HPDE6-E6E7 (cell line): ENCODE measurements at regions not wholly inside any gene's neighbourhood (a gene's known extent, or its start where the extent isn't known, plus 50 kb on each side); places are given as distances from the start of the nearest gene placed in this dataset.
A peak's percentile ranks its signal among the peaks of the same experiment; 100 is the strongest.
"Not testable (repeated sequence)": the region's sequence is repeated elsewhere in the genome, so short reads cannot be mapped to it uniquely, and the experiment has no call there.

Experiments used
- DNase-seq: peaks from one replicate; pipeline ENCODE4 v3.0.0; 2011; ENCODE audit warnings: missing footprints; ENCODE audit errors: extremely low spot score

DNA sequence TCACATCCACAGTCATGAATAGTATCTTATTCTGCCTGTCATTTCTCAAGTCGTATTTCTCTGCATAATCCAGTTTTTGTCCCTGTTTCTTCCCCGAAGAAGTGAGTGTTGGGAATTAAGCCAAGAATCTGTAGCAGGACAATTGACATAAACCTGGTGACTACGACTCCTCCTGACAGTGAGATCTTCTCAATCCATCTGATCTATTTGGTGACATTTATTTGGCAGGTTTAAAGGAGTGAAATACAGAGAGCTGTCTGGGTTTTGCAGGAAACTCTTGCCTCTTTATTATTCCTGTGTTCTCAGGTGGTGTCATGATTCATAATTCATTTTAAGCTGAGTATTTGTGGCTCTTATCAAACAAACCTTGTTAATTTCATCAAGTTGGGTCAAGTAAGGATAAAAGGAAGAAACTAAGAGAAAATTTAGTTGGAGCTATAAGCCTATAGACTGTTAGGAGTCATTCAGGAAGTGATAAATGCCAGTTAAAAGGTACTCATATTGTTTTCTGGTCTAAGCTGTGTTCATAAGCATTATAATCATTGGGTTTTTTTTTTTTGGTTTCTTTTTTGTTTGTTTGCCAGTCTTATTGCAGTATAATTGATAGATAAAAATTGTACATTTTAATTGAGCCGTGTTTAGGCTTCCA lies 95.9 kb upstream of the PCSK1 start:
- no peak for DNase-seq

DNA sequence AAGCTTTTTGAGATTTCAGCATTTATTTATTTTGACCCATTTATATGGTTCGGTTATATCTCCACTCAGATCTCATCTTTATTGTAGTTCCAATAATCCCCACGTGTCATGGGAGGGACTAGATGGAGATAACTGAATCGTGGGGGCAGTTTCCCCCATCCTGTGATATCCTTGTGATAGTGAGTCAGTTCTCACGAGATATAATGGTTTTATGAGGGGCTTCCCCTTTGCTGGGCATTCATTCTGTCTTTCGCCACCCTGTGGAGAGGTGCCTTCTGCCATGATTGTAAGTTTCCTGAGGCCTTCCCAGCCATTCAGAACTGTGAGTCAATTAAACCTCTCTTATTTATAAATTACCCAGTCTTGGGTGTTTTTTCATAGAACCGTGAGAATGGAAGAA lies 96.5 kb upstream of the PCSK1 start:
- DNase-seq, result no peak

DNA sequence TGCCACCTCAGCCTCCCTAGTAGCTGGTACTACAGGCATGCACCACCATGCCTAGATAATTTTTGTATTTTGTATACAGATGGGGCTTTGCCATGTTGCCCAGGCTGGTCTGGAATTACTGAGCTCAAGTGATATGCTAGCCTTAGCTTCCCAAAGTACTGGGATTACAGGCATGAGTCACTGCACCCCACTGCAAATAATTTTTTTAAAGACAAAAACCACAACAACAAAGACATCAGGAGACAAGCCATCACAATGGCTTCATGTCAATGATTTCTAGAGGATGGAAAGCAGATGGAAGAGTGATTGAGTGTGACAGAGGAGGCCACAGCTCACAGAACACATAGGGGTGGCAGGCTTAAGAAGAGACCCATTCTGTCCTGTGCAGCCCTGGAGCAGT lies 97.9 kb upstream of the PCSK1 start:
- no peak for DNase-seq

DNA sequence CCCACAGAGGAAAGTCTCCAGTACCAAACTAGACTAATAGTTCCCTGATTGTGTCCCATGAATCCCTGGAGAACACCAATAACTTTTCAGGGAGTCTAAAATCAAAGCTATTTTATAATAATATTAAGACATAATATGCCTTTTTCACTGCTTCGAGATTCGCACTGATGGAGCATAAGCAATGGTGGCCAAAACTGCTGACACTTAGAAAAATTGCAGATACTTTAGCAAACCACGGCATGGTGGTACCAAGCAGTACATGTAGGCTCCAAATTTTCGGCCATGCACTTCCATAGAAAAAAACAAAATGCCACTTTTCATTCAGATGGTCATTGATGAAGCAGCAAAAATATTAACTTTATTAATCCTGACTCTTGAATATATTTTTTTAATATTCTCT lies 100.3 kb upstream of the PCSK1 start:
- DNase-seq, result no peak

DNA sequence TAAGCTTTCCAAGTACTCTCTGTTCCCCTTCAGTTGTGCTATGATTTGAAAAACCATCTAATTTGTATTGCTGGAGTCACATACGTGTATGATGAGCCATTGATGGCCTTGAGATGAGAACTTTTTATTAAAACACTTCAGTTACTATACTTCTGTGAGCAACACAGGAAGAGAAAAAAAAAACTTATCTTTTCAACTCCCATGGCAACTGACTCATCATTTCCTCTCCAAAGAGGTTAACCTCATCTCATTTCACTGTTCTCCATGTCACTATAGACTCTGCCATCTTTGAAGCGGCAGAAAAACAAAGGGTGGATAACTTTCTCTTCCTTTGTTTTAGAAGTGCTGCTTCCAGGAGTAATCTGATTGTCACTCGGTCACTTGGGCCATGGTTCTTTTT lies 104.3 kb upstream of the PCSK1 start:
- peak; percentile 22 for DNase-seq

DNA sequence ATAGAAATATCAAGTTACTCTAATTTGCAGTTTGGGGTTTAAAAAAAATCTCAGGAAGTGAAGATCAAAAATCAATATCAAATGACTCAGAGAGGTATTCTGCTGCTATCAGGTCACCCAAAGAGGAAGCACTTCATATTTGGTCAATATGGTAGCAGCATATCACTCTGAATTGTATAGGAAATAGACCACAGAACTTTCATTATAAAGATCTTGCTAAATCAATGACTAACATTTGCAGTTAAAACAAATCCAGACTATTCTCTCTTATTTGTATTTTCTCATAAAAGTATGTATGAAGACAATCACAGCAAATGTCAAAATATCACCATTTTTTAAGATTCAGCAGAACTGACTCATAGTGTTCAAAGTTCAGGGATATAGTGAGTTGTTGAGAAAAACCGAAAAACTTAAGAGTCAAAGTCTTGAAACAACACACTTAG lies 105.8 kb upstream of the PCSK1 start:
- no peak for DNase-seq

DNA sequence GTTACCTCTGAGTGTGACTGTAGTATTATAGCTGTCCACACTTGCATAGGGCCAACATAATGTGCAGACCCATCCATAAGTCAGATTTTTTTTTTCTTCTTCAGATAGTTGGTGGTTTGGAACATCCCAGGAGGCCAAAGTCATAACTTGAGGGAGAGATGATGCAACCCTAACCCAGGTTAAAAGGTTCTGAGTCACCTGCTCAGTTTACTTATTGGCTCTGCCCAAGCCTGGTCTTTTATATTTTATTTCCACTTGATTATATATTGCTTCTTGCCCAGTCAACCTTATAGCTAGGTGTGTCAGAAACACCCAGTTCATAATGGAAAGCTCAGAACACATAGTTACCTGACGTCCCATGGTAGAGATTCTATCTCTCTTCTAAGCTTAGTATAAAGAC lies 113.1 kb upstream of the PCSK1 start:
- no peak for DNase-seq

DNA sequence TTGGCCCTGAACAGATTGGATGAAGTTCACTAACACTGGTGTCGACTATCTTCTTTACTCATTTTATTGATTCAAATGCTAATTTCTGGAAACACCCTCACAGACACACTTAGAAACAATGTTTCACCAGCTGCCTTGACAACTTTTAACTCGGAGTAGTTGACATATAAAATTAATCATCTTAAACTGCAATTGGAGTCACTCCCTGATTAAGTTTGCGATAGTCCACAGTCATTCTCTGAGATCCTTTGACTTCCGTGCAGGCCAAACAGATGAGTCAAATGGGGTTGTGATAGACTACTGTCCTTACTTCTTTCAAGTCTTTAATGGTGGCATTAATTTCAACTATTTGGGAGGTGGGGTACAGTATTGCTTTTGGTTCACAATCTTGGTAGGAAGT lies 114.4 kb upstream of the PCSK1 start:
- DNase-seq, result no peak

DNA sequence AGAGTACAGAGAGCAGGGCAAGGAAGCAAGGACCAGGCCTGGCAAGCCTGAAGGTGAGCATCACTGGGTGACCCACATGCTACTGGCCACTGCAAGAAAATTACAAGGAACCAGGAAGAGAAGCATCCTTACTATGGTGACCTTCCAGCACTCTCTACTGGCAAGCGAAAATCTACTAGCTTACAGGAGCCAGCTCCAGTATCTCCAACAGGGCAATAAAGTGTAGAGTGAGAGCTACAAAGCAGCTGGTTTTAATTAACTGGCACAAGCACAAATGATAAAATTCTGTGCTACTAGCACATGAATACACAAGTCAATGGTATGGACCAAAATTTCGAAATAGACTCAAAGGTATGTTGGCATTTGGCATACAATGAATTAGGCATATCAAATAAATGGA lies 113.3 kb upstream of the CAST start:
- DNase-seq, result no peak

DNA sequence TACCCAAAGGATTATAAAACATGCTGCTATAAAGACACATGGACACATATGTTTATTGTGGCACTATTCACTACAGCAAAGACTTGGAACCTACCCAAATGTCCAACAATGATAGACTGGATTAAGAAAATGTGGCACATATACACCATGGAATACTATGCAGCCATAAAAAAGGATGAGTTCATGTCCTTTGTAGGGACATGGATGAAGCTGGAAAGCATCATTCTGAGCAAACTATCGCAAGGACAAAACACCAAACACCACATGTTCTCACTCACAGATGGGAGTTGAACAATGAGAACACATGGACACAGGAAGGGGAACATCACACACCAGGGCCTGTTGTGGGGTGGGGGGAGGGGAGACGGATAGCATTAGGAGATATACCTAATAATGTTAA lies 101.3 kb upstream of the CAST start:
- DNase-seq, result not testable (repeated sequence)

DNA sequence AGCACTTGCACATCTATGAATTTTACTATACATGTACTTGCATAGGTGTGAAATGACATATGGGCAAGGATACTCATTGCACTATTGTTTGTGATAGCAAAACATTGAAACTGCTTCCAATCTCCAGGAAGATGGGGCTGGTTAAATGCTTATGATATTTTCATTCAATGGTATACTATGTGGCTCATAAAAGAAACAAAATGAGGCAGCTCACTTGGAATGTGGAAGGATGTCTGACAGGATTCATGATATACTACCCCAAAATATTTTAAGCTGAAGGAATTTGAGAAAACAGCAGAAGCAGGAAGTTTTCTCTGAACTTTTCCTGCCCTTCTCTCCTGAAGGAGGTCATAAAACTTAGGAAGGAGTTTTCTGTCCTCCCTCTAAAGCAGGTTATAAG lies 99.6 kb upstream of the CAST start:
- DNase-seq, result no peak

DNA sequence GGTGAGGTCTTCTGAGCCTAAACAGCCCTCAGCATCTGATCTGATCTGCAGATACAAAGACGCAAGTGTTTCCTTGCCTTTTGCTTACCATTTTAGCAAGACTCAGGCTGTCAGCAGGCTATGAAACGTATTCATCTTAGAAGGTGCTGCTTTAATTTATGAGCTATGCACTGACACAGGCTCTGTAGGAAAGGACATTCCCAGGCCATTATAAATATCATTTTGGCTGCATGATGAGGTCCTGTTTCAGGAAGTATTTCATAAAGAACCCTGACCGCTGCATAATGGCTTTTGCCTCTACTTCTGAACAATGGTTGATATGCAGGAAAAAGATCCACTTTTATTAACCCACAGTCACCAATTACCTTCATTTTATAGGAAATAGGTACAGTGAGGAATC lies 98.4 kb upstream of the CAST start:
- DNase-seq, result no peak

DNA sequence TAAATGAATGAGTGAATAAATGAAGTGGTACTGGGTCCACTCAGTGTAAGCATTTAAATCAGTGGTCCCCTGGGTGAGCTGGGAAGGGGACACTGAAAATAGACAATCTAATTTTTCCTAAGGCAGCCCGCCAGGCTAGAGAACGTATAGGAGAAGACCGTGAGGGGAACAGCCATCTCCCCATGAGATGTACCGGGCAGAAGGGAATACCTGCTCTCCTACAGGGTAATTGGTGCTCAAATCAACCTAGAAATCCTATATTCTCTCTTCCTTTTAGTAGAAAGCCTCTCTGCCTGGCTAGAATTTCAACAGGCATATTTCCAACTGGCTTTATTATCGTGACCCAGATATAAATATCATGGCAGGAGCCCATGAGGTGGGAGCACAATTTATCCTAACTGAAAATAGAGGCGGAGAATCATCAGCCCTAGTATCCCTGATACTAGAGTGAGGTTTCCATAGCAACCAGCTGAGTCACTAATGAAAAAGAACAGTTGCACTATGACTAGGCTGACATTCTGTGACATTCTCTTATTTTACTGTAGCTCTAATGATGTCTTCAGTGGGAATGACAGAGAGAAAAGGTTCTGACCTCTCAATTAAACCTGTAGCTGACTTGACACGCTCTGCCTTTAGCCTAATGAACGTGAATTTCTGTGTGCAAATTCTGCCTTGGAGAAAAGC lies 96.5 kb upstream of the CAST start:
- peak; percentile 36 for DNase-seq

DNA sequence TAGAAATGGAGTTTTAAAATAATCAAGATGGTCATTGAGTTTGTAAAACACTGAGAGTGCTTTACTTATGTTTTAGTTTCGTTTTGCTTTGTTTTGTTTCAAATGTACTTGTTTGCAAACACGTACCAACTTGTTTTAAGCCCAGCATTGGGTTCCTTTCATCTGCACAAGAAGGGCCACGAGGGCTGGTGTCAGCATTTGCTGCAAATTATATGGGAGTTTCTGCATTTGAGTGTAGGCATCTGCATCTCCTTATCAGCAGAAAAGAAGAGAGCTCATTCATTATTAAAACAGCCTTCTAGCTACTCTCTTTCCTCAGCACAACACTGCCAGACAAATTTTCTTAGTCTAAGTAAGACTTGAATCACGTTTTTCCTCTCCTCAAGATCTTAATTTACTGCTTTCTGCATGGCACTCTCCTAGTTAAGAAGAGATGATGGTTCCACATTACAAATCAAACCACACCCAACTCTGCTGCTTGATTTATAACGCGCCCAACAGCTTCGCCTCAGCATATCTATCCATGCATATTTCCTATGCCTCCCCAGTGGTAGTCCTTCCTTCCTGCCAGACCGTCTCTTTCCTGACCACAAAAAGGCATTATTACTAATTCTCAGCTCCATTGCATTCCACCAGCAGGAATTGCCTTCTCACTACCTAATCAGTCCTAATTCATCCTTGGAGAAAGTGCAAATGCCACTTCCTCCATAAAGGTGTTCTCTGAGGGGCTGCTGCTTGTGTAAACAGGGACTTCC lies 95.2 kb upstream of the CAST start:
- DNase-seq, result peak; percentile 26

DNA sequence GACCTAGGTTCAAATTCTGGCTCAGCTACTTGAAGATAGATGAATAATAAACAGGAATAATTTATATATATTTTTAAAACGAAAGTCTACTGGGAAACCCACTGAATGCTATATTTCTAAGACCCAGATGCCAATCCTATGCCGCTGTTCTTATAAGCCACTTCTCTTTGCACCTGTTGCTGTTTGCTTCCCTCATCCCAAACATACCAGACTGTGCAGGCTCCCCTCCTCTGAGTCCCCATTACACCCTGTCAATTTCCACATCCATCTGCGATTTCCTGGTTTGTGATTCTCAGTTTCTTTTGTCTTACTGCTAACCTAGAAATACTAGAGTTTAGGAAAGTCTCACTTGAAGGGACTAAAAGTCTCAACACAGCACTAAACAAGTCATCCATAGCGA lies 92.8 kb upstream of the CAST start:
- no peak for DNase-seq

DNA sequence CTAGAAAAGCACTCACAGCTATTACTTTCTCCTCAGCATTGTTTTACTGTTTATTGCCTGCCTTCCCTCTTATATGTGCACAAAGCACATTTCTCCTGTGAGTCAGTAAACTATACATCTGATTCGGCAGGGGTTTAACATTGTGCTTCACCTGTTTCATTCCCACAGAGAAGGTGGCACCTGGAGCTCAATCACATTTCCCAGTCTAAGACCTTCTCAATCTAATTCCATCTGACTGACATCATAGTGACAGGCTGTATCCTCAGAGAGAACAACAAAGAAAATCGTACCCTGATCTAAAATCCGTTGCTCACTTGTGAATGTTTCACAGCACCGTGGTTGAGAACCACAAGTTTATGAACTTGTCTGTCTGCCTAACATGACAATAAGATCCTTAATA lies 92.4 kb upstream of the CAST start:
- no peak for DNase-seq

DNA sequence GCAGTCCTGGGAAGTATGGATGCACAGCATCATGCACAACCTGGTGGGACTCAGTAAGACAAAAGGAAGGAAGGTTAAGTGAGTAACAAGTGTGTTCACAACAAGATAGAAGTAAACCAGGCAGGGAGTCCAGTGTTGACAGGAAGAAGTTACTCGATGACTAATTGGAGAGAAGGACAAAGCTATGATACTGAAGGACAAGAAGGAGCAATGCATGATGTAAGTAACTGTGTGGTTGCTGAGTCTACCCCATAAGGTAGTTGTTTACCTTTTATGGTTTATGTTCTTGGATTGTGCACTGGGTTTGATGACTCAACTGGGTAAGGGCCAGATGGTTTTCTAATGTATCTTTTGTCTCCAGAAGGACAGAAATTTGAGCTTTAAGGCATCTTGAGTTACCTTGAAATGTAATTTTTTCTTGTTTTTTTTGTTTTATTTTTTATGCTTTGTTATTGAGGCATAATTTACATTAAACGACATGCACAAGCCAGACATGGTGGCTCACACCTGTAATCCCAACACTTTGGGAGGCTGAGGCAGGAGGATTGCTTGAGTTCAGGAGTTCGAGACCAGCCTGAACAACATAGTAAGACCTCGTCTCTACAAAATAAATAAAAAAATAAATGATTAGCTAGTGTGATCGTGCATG lies 89.2 kb upstream of the CAST start:
- peak; percentile 90 for DNase-seq

DNA sequence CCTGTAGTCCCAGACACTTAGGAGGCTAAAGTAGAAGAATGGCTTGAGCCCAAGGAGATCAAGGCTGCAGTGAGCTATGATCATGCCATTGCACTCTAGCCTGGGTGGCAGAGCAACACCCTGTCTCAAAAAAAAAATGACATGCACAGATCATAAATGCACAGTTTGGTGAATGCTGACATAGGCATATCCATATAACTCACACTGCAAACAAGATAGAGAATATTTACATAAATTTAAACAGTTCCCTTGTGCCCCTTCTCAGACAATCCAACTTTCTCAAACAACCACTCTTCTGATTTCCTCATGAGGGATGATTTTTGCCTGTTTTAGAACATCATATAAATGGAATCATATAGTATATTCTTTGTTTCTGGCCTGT lies 88.7 kb upstream of the CAST start:
- DNase-seq, result no peak

DNA sequence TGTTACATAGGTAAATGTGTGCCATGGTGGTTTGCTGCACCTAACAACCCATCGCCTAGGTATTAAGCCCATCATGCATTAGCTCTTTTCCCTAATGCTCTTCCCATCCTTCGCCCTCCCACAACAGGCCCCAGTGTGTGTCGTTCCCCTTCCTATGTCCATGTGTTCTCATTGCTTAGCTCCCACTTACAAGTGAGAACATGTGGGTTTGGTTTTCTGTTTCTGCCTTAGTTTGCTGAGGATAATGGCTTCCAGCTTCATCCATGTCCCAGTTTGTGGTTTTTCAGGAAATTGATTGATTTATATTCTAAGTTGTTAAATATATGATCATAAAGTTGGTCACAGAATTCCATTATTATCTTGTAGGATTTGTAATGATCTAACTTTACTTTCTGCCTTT lies 85.3 kb upstream of the CAST start:
- DNase-seq, result no peak

DNA sequence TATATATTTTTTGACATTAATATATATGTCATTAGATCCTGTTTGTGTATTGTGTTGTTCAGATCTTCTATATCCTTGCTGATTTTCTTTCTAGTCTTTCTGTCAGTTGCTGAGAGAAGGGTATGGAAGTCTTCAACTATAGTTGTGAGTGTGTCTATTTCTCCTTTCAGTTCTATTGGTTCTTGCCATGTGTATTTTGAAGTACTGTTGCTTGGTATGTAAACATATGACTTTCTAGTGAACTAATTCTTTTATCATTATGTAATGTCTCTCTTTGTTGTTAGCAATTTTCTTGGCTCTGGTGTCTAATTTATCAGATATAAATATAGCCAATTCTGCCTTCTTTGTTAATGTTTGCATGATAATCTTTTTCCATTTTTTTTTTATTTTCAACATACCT lies 84.3 kb upstream of the CAST start:
- no peak for DNase-seq

DNA sequence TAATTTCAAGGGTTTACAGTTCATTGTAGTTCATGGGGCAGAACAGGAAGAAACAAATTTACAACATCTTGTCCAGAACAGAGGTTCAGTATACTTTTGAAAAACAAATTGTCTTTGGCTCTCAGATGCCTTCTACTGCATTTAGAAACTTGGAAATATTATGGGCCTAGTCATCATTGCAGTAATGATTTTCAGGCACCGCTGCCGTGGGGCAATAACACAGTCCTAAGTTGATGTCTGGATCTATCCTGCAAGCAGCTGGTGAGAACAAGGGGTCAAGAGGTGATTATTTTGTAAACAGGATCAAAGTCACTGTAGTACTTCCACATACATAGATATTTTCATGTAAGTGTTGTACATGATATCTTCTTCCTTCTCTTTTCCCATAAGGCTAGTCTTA lies 82.5 kb upstream of the CAST start:
- DNase-seq, result no peak

DNA sequence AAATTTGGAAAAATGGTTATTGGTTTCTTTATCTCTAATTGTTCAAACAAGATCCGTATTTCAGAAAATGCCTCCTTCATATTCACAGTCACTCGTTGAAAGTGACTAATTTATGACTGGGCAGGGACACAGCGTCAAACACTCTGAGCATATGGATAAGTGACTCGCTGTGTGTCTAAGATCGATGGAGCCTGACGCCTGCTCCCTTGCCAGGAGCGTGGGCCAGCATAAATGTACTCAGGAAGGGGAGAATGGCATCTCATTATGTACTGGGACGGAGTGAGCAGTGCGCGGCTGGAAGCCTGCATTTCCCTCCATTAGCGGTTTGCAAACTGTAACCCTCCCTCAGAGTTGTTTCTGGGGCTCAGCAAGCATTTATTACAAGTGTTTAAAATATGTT lies 79.8 kb upstream of the CAST start:
- DNase-seq, result no peak

DNA sequence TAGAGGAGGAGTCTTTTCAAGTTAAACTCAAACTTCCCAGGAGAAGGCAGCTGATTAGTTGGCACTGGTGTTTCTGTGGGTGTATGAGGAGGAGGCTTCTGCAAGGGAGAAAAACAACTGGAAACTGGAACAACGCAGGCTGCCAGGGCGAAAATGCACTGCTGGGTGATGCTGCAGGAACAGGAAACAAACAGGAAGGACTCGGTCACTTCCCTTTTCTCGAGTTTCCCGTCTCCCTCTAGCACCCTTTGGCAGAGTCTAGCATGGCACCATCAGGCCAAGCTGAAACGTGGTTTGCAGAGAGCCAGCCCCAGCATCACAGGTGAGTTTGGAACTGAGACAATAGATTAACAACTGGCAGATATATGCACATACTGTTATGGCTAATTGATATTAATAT lies 77.5 kb upstream of the CAST start:
- no peak for DNase-seq
